Mesodermal cell (in vitro differentiated cells): ENCODE measurements at regions not wholly inside any gene's neighbourhood (a gene's known extent, or its start where the extent isn't known, plus 50 kb on each side); places are given as distances from the start of the nearest gene placed in this dataset.
A peak's percentile ranks its signal among the peaks of the same experiment; 100 is the strongest.
"Not testable (repeated sequence)": the region's sequence is repeated elsewhere in the genome, so short reads cannot be mapped to it uniquely, and the experiment has no call there.

Experiments used
- H3K27ac ChIP-seq: 2 replicates; pipeline ENCODE4 v1.7.0; 2013; ENCODE audit warnings: mild to moderate bottlenecking, low read depth, low read length, moderate library complexity; ENCODE audit not compliant: severe bottlenecking
- H3K36me3 ChIP-seq: 2 replicates; pipeline ENCODE4 v1.7.1; 2013; ENCODE audit warnings: mild to moderate bottlenecking, low read length, moderate library complexity; ENCODE audit not compliant: control insufficient read depth, insufficient read depth
- H3K4me1 ChIP-seq: one replicate; pipeline ENCODE4 v1.7.1; 2013; ENCODE audit warnings: mild to moderate bottlenecking, low read length; ENCODE audit not compliant: insufficient read depth, control insufficient read depth, poor library complexity, severe bottlenecking
- H3K4me3 ChIP-seq: 2 replicates; pipeline ENCODE4 v1.7.0; 2013; ENCODE audit warnings: low read length, control low read depth, mild to moderate bottlenecking; ENCODE audit not compliant: insufficient read depth, poor library complexity, severe bottlenecking; ENCODE audit errors: extremely low read depth
- H3K9me3 ChIP-seq: 2 replicates; pipeline ENCODE4 v1.7.1; 2013; ENCODE audit warnings: mild to moderate bottlenecking, low read length, moderate library complexity; ENCODE audit not compliant: control insufficient read depth
- WGBS, 2 experiments: methylation state at CpG; one replicate each; pipeline ENCODE4 v1.1.5; 2013; ENCODE audit warnings: missing lambda C conversion rate in 2 of 2; ENCODE audit not compliant: insufficient coverage in 2 of 2; 5-methylcytosine and 5-hydroxymethylcytosine counted together

DNA sequence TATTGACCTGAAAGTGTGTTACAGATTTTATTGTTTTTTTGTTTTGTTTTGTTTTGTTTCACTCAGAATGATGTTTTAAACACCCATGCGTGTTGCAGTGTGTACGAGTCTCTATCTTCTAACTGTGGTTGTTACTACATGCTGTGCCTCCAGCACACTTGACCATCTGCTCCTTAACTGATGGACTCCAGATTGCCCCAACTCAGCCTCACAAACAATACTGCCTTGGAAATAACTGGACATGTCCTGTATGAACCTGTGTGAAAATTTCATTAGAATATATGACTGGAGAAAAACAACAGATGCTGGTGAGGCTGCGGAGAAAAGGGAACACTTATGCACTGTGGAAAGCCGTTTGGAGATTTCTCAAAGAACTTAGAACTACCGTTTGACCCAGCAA, 68.7 kb upstream of the HAND1 start:
- no peaks in the 10 kb centered on the region for H3K36me3 ChIP-seq
- peaks cover 9% of the 10 kb centered on the region for H3K4me1 ChIP-seq
- no peak overlapping the region for H3K27ac ChIP-seq
- H3K4me3 ChIP-seq = no peak overlapping the region
- WGBS, 2 experiments = 93 to 100% methylated on average over 3 of the region's 5 CpGs
- no peaks in the 10 kb centered on the region for H3K9me3 ChIP-seq

DNA sequence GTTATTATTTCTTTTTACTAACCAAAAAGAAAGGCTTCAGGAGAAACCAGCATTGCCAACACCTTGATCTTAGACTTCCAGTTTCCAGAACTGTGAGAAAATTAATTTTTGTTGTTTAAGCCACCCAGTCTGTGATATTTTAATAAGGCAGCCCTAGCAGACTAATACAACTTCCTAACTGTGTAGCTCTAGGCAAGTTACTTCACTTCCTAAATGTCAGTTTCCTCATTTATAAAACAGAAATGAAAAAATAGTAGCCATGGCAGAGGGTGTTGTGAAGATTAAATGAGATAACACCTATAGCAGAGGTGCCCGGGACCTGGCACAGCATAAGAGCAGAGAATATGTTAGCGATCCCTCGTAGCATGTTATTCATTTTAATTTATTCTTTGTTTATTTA, 66.6 kb upstream of the HAND1 start:
- H3K4me1 ChIP-seq = peaks cover 14% of the 10 kb centered on the region
- WGBS, 2 experiments = 100% methylated on average over 1 of the region's 3 CpGs; no CpG with 5 or more reads in 1 of the 2 experiments
- H3K4me3 ChIP-seq = no peak overlapping the region
- no peak overlapping the region for H3K27ac ChIP-seq
- H3K9me3 ChIP-seq = no peaks in the 10 kb centered on the region
- H3K36me3 ChIP-seq = no peaks in the 10 kb centered on the region

DNA sequence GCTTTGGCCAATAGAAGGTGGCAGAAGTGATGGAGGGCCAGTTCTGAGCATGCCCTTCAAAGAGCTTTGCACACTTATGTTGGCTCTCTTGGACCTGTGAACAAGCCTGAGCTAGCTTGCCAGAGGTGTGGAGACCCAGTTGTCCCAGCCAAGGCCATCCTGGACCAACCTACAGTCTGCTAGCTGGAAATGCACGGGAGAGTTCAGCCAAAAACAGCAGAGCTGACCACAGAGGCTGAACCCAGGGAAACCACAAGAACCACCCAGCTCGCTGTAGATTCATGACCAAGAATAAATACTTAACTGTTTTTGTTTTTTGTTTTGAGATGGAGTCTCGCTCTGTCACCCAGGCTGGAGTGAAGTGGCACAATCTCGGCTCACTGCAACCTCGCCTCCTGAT, 65.4 kb upstream of the HAND1 start:
- Histone ChIP-seq H3K4me3 (no peak overlapping the region), H3K36me3 (no peaks in the 10 kb centered on the region), H3K4me1 (peaks cover 14% of the 10 kb centered on the region), H3K27ac (no peak overlapping the region), H3K9me3 (no peaks in the 10 kb centered on the region)
- 93 to 97% methylated on average over 4 to 5 of the region's 5 CpGs for WGBS, 2 experiments

DNA sequence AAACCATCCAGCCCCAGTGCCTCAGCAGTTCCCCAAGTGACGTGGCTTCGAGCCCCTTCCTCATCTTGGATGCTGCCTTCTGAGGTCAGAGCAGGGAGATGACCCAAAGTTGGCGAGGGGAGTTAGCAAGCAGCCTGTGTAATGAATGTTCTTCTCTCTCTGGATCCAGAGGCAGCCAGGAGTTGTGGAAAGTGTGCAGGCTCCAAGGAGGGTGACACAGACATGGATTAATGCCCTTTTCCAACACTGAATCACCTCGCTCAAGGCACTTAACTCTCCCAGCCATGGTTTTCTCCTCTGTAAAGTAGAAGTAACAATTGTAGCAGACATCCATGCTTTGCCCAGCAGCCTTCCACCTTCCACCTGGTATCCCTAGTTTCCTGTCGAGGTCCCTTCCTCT, 64.6 kb upstream of the HAND1 start:
- no peaks in the 10 kb centered on the region for H3K36me3 ChIP-seq
- peaks cover 14% of the 10 kb centered on the region for H3K4me1 ChIP-seq
- WGBS, 2 experiments = 93 to 97% methylated on average over 3 of the region's 5 CpGs

DNA sequence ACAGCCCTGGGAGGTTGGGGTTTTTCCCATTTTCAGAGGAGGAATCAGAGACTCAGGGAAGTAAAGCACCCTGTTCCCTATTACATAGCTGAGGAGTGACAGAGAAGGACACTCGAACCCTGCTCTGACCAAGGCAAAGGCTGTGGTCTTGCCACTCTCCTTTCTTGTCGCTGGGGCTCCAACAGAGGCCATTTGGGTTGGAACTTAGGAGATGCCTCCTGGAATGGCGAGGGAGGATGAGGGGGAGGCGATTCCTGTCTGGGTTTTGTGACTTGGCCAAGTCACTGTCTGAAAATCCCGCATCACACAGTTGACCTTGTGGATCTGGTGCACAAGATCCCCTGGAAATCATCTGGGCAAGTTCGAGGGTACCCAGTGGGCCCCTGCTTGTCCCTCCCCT, 64.0 kb upstream of the HAND1 start:
- Histone ChIP-seq H3K9me3 (no peaks in the 10 kb centered on the region), H3K36me3 (no peaks in the 10 kb centered on the region), H3K4me3 (no peak overlapping the region), H3K27ac (peak overlapping the region; percentile 41), H3K4me1 (peaks cover 14% of the 10 kb centered on the region)
- WGBS, 2 experiments = 90 to 93% methylated on average over 3 to 4 of the region's 6 CpGs

More for the DNA sequence above, 64.6 kb upstream of the HAND1 start:
- Histone ChIP-seq H3K9me3 (no peaks in the 10 kb centered on the region), H3K4me3 (no peak overlapping the region), H3K27ac (no peak overlapping the region)

DNA sequence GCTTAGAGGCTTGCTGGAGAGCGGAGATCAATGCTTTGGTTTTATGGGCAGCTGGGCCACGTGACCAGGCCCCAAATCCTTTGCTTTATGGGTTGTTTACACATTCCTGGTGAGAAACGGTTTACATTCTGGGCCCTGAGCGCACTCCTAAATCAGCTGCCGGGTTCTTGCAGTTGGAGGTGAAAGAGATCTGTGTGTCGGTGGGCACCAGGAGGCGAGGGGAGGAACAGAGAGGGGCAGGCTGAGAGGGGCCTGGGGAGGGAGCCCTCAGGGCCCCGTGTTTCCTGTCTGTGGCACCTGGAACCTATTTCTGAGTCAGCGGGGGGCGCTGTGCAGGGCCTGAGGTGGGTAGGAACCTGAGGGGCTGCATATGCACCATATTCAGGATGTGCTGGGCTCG, 63.5 kb upstream of the HAND1 start:
- Histone ChIP-seq H3K9me3 (no peaks in the 10 kb centered on the region), H3K4me3 (no peak overlapping the region), H3K27ac (peak overlapping the region; percentile 41), H3K36me3 (no peaks in the 10 kb centered on the region), H3K4me1 (peaks cover 14% of the 10 kb centered on the region)
- 48 to 55% methylated on average over 9 to 10 of the region's 11 CpGs for WGBS, 2 experiments

DNA sequence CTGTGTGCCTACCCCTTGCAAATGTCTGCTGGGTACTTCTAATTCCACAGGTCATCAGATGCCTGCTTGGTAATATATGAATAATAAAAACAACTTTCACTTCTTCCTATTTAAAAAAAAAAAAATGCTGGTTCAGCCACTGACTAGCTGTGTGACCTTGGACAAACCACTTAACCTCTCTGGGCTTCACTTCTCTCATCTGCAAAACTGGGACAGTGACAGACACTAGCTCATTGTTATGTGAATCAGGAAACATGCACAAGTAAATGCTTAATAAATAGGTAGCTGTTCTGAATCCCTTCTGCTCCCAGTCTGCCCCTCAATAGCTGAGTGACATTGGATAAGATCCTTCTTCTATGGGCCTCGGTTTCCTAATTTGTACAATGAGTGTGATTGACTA, 62.6 kb upstream of the HAND1 start:
- WGBS, 2 experiments = 100% methylated on average over 1 of the region's 1 CpG
- peaks cover 14% of the 10 kb centered on the region for H3K4me1 ChIP-seq
- H3K36me3 ChIP-seq = no peaks in the 10 kb centered on the region
- no peak overlapping the region for H3K4me3 ChIP-seq
- H3K27ac ChIP-seq = no peak overlapping the region
- no peaks in the 10 kb centered on the region for H3K9me3 ChIP-seq

DNA sequence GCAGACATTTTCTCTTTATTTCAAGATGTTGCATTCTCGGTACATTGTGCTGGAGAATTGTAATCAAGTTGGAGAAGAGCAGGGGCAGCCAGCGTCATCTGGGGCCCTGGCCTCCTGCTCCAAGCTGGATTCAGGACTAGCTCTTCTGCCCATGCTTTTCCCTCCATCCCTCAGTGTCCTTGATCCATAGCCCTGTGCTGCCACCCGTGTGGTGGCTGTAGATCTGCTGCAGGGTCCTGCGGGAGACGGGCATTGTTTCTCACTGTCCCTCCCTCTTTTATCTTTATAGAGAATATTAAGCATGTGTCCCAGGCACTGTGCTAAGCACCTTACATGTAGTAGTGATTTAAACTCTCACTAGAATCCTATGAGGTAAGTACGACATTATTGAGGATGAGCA, 60.5 kb upstream of the HAND1 start:
- peaks cover 14% of the 10 kb centered on the region for H3K4me1 ChIP-seq
- 90 to 100% methylated on average over 2 to 3 of the region's 6 CpGs for WGBS, 2 experiments
- H3K36me3 ChIP-seq = no peaks in the 10 kb centered on the region
- no peaks in the 10 kb centered on the region for H3K9me3 ChIP-seq
- H3K4me3 ChIP-seq = no peak overlapping the region
- H3K27ac ChIP-seq = no peak overlapping the region

DNA sequence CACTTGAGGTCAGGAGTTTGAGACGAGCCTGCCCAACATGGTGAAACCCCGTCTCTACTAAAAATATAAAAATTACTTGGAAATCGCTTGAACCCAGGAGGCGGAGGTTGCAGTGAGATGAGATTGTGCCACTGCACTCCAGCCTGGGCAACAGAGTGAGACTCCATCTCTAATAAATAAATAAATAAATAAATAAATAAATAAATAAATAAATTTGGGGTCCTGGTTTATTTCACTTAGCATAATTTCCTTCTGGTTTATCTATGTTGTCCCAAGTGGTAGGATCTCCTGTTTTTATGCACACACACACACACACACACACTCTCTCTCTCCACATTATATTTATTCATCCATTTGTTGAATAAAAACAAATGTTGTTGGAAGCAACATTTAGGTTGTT, 58.4 kb upstream of the HAND1 start:
- not testable (repeated sequence) for H3K4me3 ChIP-seq, H3K9me3 ChIP-seq, H3K36me3 ChIP-seq, H3K27ac ChIP-seq, H3K4me1 ChIP-seq
- WGBS, 2 experiments = 75% methylated on average over 1 of the region's 4 CpGs; no CpG with 5 or more reads in 1 of the 2 experiments

DNA sequence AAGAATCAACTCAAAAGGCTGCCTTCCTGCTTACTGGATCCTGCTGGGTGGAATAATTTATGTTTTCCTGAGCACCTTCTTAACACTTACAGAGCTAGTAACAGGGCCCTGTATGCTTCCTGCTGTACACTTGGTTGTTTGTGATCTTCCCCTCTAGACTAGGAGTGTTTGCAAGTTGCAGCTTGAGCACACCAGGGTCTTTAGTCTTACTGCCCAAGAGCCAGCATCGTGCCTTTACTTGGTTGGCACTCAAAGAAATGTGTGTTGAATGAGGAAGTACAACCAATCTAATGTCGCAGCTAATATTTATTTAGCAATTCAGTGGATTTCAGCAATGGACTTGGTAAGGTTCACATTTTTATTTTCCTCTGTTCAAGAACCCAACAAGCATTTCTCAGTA, 57.5 kb upstream of the HAND1 start:
- H3K4me1 ChIP-seq = no peaks in the 10 kb centered on the region
- 83% methylated on average over 1 of the region's 2 CpGs; no CpG with 5 or more reads in 1 of the 2 experiments for WGBS, 2 experiments
- H3K27ac ChIP-seq = no peak overlapping the region
- no peaks in the 10 kb centered on the region for H3K9me3 ChIP-seq
- no peaks in the 10 kb centered on the region for H3K36me3 ChIP-seq
- no peak overlapping the region for H3K4me3 ChIP-seq

DNA sequence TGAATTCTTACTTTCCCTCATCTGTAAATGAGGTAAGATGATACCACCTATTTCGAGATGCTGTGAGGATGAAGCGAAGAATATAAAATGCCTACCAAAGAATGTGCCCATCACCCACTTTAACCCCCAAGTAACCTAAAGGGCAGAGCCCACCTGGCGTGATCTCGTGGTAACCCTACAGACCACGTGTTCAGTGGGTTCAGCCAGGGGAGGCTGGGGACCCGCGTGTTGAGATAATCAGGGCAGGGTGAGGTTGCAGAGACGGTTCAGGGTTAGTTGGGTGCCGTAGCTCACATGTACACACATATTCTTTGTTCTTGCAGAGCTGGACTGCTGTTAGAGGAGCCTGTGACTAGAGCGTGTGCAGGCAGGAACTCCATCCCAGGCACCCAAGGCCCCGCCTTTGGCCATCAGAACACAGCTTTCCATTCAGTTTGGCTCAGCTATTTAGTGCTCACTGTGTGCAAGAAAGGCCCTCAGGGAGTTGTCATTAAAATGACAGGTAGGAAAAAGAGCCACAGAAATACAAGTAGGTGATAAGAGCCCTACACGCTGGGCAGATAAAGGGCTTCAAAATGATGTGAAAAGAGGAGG, 56.5 kb upstream of the HAND1 start:
- no peak overlapping the region for H3K27ac ChIP-seq
- no peak overlapping the region for H3K4me3 ChIP-seq
- H3K36me3 ChIP-seq = no peaks in the 10 kb centered on the region
- 81 to 94% methylated on average over 6 to 9 of the region's 12 CpGs for WGBS, 2 experiments
- H3K4me1 ChIP-seq = no peaks in the 10 kb centered on the region
- H3K9me3 ChIP-seq = no peaks in the 10 kb centered on the region
